Stomach (tissue), 8 donors: ENCODE measurements at regions not wholly inside any gene's neighbourhood (a gene's known extent, or its start where the extent isn't known, plus 50 kb on each side); places are given as distances from the start of the nearest gene placed in this dataset.

Experiments
- DNase-seq, 2 donors: peaks; one replicate each; pipeline versions ENCODE4 v3.0.0 to v3.0.0-alpha.2; 2013 to 2019
- H3K27ac ChIP-seq, 5 donors: fragments of 200-600 bp in 4 of 5; sonication (generic) in 4 of 5; one replicate each; pipeline ENCODE4 v1.5.1; 2013 to 2019; ENCODE audit warnings: mild to moderate bottlenecking in 1 of 5, moderate library complexity in 1 of 5
- H3K27me3 ChIP-seq, 3 donors: fragments of 200-600 bp; sonication (generic); one replicate each; pipeline ENCODE4 v1.5.1; 2017 to 2019; ENCODE audit warnings: mixed run types in 1 of 3
- H3K36me3 ChIP-seq, 4 donors: fragments of 200-600 bp; sonication (generic); 1 replicate in 3 of 4; 2 replicates in 1 of 4; pipeline ENCODE4 v1.5.1; 2016 to 2019
- H3K4me1 ChIP-seq, 4 donors: fragments of 200-600 bp; sonication (generic); one replicate each; pipeline ENCODE4 v1.5.1; 2016 to 2019
- H3K4me3 ChIP-seq, 4 donors: fragments of 200-600 bp; sonication (generic) in 3 of 4; one replicate each; pipeline ENCODE4 v1.5.1; 2016 to 2019; ENCODE audit warnings: mild to moderate bottlenecking in 1 of 4
- H3K9me3 ChIP-seq, 4 donors: fragments of 200-600 bp; sonication (generic); one replicate each; pipeline ENCODE4 v1.5.1; 2016 to 2019
- CTCF ChIP-seq, 7 experiments: fragments of 450-650 bp in 4 of 7; fragments of 200-600 bp in 3 of 7; sonication (generic) in 3 of 7; IDR thresholded peaks; one replicate each; pipeline ENCODE4 v1.5.1; 2016 to 2019; ENCODE audit warnings: antibody characterized with exemption in 7 of 7, control low read depth in 2 of 7, mild to moderate bottlenecking in 1 of 7
- EP300 ChIP-seq: sonication (generic); formaldehyde crosslinking; IDR thresholded peaks from one replicate; pipeline ENCODE4 v1.6.1; 2017; ENCODE audit warnings: antibody characterized with exemption
- POLR2A ChIP-seq, 4 donors: fragments of 450-650 bp; IDR thresholded peaks; one replicate each; pipeline ENCODE4 v1.6.1; 2016; ENCODE audit warnings: antibody characterized with exemption in 4 of 4, control low read depth in 2 of 4, mild to moderate bottlenecking in 1 of 4, moderate library complexity in 1 of 4
- POLR2AphosphoS5 ChIP-seq, 3 donors: sonication (generic); formaldehyde crosslinking; IDR thresholded peaks; one replicate each; pipeline ENCODE4 v1.6.1; 2016; ENCODE audit warnings: antibody characterized with exemption in 3 of 3
- WGBS, 5 donors: extraction: QIAGEN DNeasy Blood & Tissue Kit in 3 of 5; methylation state at CpG; one replicate each; pipeline versions ENCODE4 v1.1.5 to v1.1.7; 2013 to 2018; 5-methylcytosine and 5-hydroxymethylcytosine counted together
- intact Hi-C: fragments of 100-400 bp; cut with DNase I; formaldehyde crosslinking; loops from one replicate; pipeline ENCODE4 v1.15.1; 2023; ENCODE audit warnings: low total_unique reads
- donor health status: healthy with polysubstance abuse.
- donor health status: Bipolar disorder and iron deficiency.
- donor health status: healthy.

GRCh38 chr13:39100996-39101738 is 62.9 kb downstream of the NHLRC3 start:
- TF ChIP-seq CTCF (IDR thresholded peaks at IDR 0.05) (no peak), EP300 (no peak), POLR2AphosphoS5 (IDR thresholded peaks at IDR 0.05) (no peak), POLR2A (IDR thresholded peaks at IDR 0.05) (no peak)
- 70 to 78% (median 73%) methylated on average over 5 of the region's 5 CpGs for WGBS, 5 donors
- intact Hi-C loops = no loop called here
- Histone ChIP-seq H3K27me3 (no peaks in the 10 kb centered on the region), H3K4me3 (no peak overlapping the region), H3K27ac (no peak overlapping the region), H3K4me1 (no peaks in the 10 kb centered on the region), H3K36me3 (no peaks in the 10 kb centered on the region), H3K9me3 (no peaks in the 10 kb centered on the region)
- no peak for DNase-seq

DNA sequence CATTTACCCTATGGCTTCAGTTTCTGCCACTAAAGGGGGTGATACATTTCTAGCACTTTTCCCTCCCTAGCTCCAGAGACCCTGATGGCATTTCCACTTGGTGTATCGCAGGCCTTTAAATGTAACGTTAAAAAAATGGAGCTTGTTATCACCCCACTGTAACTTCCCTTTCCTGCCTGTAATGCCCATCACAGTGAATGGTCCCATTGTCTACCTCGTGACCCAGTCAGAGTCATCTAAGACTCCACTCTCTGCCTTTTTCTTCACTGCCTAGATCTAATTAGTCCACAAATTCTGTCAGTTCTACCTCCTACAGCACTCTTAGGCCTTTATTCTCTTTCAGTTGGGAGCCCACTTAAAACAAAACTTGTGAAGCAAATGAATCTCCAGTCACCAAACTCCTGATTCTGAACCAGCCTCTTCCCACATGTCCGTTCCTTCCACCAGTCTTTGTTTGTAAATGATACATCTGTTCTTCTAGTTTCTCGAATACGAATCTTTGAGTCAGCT is 64.8 kb downstream of the NHLRC3 start:
- Histone ChIP-seq H3K27me3 (no peaks in the 10 kb centered on the region), H3K4me1 (no peaks in the 10 kb centered on the region), H3K9me3 (no peaks in the 10 kb centered on the region), H3K36me3 (no peaks in the 10 kb centered on the region), H3K27ac (no peak overlapping the region), H3K4me3 (no peak overlapping the region)
- TF ChIP-seq CTCF (IDR thresholded peaks at IDR 0.05) (no peak), POLR2A (IDR thresholded peaks at IDR 0.05) (no peak), POLR2AphosphoS5 (IDR thresholded peaks at IDR 0.05) (no peak), EP300 (no peak)
- 63 to 79% (median 73%) methylated on average over 6 of the region's 6 CpGs for whole genome bisulfite sequencing, 5 donors
- intact Hi-C loops = no loop called here
- DNase-seq = no peak

- Histone ChIP-seq H3K36me3 (no peaks in the 10 kb centered on the region), H3K27ac (no peak overlapping the region), H3K27me3 (no peaks in the 10 kb centered on the region), H3K4me3 (no peak overlapping the region), H3K9me3 (no peaks in the 10 kb centered on the region), H3K4me1 (no peaks in the 10 kb centered on the region)
- intact Hi-C loops = no loop called here
- TF ChIP-seq CTCF (IDR thresholded peaks at IDR 0.05) (no peak), POLR2A (IDR thresholded peaks at IDR 0.05) (no peak), POLR2AphosphoS5 (IDR thresholded peaks at IDR 0.05) (no peak)
- 6 to 25% (median 14%) methylated on average over 1 of the region's 1 CpG for WGBS, 5 donors
- DNase-seq = no peak
These were observed 66.9 kb downstream of the NHLRC3 start for GRCh38 chr13:39105110-39105509.

DNA sequence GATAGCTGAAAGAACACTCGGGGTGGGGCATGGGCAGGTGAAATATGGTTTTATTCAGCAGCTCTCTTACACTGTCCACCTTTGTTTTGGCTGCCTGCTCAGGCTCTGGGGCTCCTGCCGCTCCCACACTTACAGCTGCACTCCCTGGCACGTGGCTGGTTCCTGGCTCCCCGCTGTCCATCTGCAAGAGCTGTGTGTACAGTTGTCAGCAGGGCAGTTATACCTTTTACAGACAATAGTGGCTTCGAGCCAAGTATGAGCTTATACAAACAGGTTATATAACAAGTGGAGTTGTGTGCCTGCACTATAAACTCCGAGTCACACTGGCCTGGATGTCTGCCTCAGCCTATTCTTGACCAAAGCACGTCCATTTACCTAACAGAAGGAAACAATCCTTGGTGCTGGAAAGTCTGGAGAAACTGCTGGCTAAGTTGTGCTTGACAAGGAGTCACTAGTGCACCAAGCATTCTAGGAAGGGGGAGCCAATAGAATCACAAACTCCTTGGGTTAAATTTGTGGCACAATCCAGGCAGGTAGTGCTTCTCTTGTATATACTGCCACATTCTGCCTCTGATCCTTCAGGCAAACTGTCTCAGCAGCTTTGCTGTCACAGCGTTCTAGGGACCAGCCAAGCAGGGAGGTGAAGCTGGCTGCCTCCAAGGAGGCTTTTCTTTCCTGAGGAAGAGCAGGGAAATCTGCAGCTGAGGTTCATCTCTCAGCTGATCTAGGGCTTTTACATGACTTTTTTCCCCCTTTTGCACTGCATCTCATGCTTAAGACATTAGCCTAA is 68.2 kb downstream of the NHLRC3 start:
- no peak overlapping the region for H3K27ac ChIP-seq
- H3K36me3 ChIP-seq = no peaks in the 10 kb centered on the region
- no peaks in the 10 kb centered on the region for H3K27me3 ChIP-seq
- DNase-seq = peak in 1 of 2 donors; percentile 9
- no peak for TF ChIP-seq EP300
- no peak for TF ChIP-seq CTCF (IDR thresholded peaks at IDR 0.05)
- no peak for TF ChIP-seq POLR2AphosphoS5 (IDR thresholded peaks at IDR 0.05)
- TF ChIP-seq POLR2A (IDR thresholded peaks at IDR 0.05) = no peak
- no peaks in the 10 kb centered on the region for H3K4me1 ChIP-seq
- no peak overlapping the region for H3K4me3 ChIP-seq
- no peaks in the 10 kb centered on the region for H3K9me3 ChIP-seq
- intact Hi-C loops = no loop called here
- WGBS, 5 donors = 37 to 58% (median 43%) methylated on average over 6 to 8 of the region's 8 CpGs
